ENCODE measurements at regions not wholly inside any gene's neighbourhood (a gene's known extent, or its start where the extent isn't known, plus 50 kb on each side); places are given as distances from the start of the nearest gene placed in this dataset.

- Histone ChIP-seq H3K9me3 (no peaks in the 10 kb centered on the region; the same call in 1 of the 2 replicates), H3K36me3 (no peaks in the 10 kb centered on the region), H3K27me3 (no peaks in the 10 kb centered on the region), H3K4me3 (no peak overlapping the region)
- no peak for DNase-seq
Measured at GRCh38 chr4:55241461-55241860, 104.6 kb upstream of the SRD5A3 start.

DNA sequence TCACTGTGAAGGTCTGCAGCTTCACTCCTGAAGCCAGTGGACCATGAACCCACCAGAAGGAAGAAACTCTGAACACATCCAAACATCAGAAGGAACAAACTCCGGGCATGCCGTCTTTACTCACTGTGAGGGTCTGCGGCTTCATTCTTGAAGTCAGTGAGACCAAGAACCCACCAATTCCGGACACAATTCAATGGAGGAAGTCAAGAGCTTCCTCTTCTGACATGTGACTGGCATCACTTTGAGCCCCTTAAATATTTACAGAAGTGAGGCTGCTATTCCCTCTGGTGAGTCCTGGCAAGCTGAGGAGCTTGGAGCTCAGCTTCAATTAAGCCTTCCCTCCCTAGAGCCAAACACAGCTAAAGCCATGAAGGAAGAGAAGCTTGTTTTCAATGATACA is 103.5 kb upstream of the SRD5A3 start:
- H3K27me3 ChIP-seq = no peaks in the 10 kb centered on the region
- no peak for DNase-seq
- no peak overlapping the region for H3K4me3 ChIP-seq
- H3K9me3 ChIP-seq = no peaks in the 10 kb centered on the region; the same call in 1 of the 2 replicates
- H3K36me3 ChIP-seq = no peaks in the 10 kb centered on the region

- Histone ChIP-seq H3K36me3 (no peaks in the 10 kb centered on the region), H3K4me3 (no peak overlapping the region), H3K9me3 (no peaks in the 10 kb centered on the region), H3K27me3 (no peaks in the 10 kb centered on the region)
- DNase-seq = no peak
Measured at GRCh38 chr4:55247521-55247920, 98.5 kb upstream of the SRD5A3 start.

DNA sequence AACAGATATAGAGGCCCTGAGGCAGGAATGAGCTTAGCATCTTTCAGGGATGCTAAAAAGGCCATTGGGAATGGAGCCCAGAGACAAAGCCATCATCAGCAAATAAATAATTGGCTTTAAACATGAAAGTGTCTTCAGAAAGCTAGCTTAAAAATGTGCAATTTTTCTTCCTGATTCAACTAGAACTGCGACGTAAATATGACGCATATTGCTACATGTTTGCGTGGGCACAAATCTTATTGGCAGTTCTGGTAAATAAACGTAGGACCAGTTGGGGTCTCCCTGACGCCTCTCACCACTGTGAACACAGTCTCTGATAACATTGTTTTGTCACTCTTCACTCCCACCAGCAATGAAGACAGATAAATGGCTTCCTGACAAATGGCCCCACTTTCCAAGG is 97.3 kb upstream of the SRD5A3 start:
- Histone ChIP-seq H3K9me3 (no peaks in the 10 kb centered on the region), H3K36me3 (no peaks in the 10 kb centered on the region)
- no peak for DNase-seq

GRCh38 chr4:55249476-55249875 is 96.6 kb upstream of the SRD5A3 start:
- DNase-seq = no peak
- no peaks in the 10 kb centered on the region for H3K9me3 ChIP-seq
- H3K4me3 ChIP-seq = no peak overlapping the region
- H3K27me3 ChIP-seq = no peaks in the 10 kb centered on the region
- no peaks in the 10 kb centered on the region for H3K36me3 ChIP-seq

More for the DNA sequence above, 97.3 kb upstream of the SRD5A3 start:
- Histone ChIP-seq H3K27me3 (no peaks in the 10 kb centered on the region), H3K4me3 (no peak overlapping the region)

DNA sequence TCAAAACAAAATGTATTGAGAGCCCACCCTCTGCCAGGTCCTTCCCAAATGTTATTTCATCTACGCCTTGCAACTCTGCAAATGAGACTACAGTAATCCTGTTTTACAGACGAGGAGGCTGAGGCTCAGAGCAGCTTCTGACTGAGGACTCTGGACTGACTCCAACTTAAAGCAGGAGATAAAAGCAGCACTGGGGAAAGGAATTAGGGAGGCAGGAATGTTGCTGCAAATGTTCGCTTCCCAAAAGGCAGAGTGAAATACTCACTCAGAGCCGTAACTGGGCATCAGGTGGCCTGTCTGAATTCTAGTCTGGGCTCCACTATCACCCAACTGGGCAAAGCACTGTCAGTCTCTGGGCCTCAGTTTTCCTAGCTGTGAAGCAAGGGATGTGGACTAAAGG is 94.7 kb upstream of the SRD5A3 start:
- Histone ChIP-seq H3K9me3 (no peaks in the 10 kb centered on the region), H3K36me3 (no peaks in the 10 kb centered on the region), H3K4me3 (no peak overlapping the region), H3K27me3 (no peaks in the 10 kb centered on the region)
- no peak for DNase-seq

- no peaks in the 10 kb centered on the region for H3K27me3 ChIP-seq
- no peak for DNase-seq
- no peaks in the 10 kb centered on the region for H3K36me3 ChIP-seq
- no peak overlapping the region for H3K4me3 ChIP-seq
- no peaks in the 10 kb centered on the region for H3K9me3 ChIP-seq
Measured at GRCh38 chr4:55251896-55252295, 94.1 kb upstream of the SRD5A3 start.

DNA sequence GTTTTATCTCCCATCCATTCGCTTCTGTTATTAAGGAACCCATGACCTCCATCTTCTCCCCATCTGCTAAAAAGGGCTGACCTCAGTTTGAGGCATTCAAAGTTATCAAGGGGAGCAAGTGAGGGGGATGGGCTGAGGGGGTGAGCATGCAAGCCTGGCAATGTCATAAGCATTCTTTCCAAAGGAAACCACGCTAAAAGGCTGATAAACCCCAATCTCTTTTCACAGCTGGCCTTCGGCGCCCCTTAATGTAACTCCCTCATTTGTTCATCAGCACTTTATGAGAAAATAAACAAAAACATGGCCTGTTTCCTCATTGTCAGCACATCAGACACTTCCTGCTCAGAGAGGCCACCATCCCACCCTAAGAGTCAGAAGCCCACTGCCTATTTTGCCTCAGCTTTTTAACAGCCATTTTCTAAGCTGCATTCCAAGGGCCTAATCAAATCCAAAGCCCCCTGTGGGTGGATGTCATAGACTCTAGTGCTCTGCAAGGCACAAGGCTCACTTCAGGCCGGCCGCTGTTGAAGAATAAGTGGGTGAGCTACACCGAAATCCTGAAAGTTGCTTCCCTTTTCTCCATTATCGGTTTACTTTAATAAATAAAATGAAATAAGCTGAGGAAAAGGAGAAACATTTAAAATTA is 92.0 kb upstream of the SRD5A3 start:
- Histone ChIP-seq H3K4me3 (no peak overlapping the region), H3K27me3 (no peaks in the 10 kb centered on the region), H3K9me3 (no peaks in the 10 kb centered on the region), H3K36me3 (no peaks in the 10 kb centered on the region)
- DNase-seq = no peak

DNA sequence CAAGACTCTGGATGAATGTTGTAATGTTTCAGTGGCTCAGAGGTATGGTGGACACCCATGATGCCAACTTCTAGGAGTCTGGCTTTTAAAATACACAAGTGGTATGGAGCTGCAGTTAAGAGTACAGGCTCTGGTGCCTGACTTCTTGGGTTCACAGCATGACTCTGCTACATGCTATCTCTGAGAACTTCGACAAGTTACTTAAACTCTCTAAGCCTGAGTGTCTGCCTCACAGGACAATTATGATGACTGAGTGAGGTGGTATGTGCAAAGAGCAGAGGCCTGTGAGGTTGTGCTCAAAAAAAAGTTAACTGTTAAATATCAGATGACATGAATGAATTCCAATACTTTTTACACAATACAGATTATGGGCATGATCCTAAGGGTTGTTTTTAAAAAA is 90.9 kb upstream of the SRD5A3 start:
- H3K36me3 ChIP-seq = no peaks in the 10 kb centered on the region
- no peak overlapping the region for H3K4me3 ChIP-seq
- H3K27me3 ChIP-seq = no peaks in the 10 kb centered on the region
- no peaks in the 10 kb centered on the region for H3K9me3 ChIP-seq
- DNase-seq = no peak

DNA sequence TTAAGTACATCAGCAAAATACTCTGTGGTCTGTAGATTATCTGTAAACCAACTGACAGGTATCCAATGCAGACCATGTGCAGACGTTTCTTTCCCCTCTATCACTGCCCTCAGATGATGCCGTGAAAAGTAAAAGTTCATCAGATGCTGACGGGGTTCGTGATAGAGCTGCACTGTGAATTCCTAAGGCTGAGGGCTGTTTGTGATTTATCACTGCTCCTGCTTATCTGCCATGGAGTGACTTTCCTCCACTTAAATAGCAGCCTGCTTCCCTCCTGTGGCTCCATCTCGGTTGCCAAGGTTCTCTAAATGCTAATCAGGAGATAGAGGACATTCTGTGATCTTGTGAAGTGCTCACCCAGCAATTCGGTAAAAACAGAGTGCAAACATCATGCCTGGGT is 89.3 kb upstream of the SRD5A3 start:
- H3K36me3 ChIP-seq = no peaks in the 10 kb centered on the region
- no peaks in the 10 kb centered on the region for H3K9me3 ChIP-seq
- H3K27me3 ChIP-seq = no peaks in the 10 kb centered on the region
- DNase-seq = no peak
- H3K4me3 ChIP-seq = no peak overlapping the region

- no peak overlapping the region for H3K4me3 ChIP-seq
- no peak for DNase-seq
- H3K9me3 ChIP-seq = no peaks in the 10 kb centered on the region
- no peaks in the 10 kb centered on the region for H3K36me3 ChIP-seq
- no peaks in the 10 kb centered on the region for H3K27me3 ChIP-seq
Measured at GRCh38 chr4:55258152-55258865, 87.7 kb upstream of the SRD5A3 start.

- no peak for DNase-seq
- Histone ChIP-seq H3K27me3 (no peaks in the 10 kb centered on the region), H3K4me3 (no peak overlapping the region), H3K9me3 (no peaks in the 10 kb centered on the region), H3K36me3 (no peaks in the 10 kb centered on the region)
Measured at GRCh38 chr4:55259294-55259693, 86.7 kb upstream of the SRD5A3 start.

- H3K27me3 ChIP-seq = no peaks in the 10 kb centered on the region
- DNase-seq = no peak
- no peaks in the 10 kb centered on the region for H3K9me3 ChIP-seq
- no peaks in the 10 kb centered on the region for H3K36me3 ChIP-seq
- H3K4me3 ChIP-seq = no peak overlapping the region
Measured at GRCh38 chr4:55269470-55269869, 76.6 kb upstream of the SRD5A3 start.

DNA sequence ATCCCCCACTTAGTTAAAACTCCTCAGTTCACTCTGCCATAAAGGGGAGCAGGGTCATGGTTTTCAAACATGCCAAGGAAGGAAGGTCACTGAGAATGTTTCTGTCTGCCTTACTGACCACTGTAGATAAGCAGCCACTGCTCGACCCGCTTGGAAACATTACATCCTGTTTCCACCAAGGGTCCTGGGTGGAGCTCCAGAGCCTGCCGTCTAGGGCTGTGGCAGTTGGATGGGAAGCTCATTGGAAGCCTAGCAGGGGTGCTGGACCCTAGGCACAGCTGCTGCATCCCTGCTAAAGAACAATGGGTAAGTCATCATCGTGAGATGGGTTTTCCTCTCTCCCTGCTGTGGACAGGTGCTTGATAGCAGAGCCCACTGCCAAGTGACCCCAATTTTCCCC is 76.0 kb upstream of the SRD5A3 start:
- Histone ChIP-seq H3K27me3 (no peaks in the 10 kb centered on the region), H3K9me3 (no peaks in the 10 kb centered on the region), H3K4me3 (no peak overlapping the region), H3K36me3 (no peaks in the 10 kb centered on the region)
- DNase-seq = no peak

- no peak for DNase-seq
- no peaks in the 10 kb centered on the region for H3K27me3 ChIP-seq
- H3K36me3 ChIP-seq = no peaks in the 10 kb centered on the region
Measured at GRCh38 chr4:55270481-55270880, 75.6 kb upstream of the SRD5A3 start.

DNA sequence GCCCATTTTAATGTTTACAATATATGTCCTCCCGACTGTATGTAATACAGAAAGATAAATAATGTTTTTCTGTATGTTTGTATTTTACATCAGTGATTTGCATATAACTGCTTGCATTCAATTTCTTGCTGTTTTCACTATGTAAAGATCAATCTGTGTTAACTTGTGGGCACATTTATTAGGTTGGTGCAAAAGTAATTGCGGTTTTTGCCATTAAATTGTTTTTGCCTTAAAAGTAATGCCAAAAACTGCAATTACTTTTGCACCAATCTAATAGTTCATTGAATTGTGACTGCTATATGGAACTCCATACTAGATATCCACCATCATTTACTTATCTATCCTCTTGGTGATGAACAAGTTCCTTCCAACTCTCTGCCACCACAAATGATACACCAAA is 73.9 kb upstream of the SRD5A3 start:
- Histone ChIP-seq H3K9me3 (no peaks in the 10 kb centered on the region), H3K36me3 (no peaks in the 10 kb centered on the region), H3K27me3 (no peaks in the 10 kb centered on the region), H3K4me3 (no peak overlapping the region)
- DNase-seq = no peak

More at GRCh38 chr4:55270481-55270880, 75.6 kb upstream of the SRD5A3 start:
- no peak overlapping the region for H3K4me3 ChIP-seq
- H3K9me3 ChIP-seq = no peaks in the 10 kb centered on the region

DNA sequence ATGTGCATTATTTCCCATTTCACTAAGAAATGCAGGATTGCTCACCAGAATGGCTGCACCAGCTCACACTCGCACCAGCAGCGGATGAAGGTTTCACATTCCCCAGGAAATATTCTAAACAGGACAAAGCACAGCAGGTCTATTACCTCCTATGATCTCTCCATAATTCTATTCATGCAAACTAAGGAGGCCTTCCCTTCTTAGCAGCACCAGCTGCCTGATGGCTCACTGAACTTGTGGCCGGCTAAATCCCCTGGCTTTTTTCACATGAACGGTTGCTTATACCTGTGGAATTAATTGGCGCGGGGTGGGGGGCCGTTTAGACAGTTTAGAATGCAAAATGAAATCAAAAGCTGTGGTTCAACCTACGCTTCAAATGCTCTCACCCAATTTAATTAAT is 73.5 kb upstream of the SRD5A3 start:
- no peak for DNase-seq

DNA sequence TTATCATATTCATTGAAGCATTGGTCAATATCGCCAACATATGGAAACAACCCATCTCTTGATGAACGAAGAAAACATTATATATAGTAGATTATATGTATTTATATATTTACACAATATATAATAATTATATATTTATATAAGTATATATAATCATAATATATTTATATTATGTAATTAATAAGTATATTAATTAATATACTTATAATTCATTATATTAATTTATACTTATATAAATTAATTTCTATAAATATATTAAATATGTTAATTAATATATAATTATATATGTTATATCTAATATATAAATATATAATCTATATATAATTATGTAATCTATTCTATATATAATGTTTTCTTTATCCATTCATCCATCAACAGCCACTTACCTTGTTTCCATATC is 69.0 kb upstream of the SRD5A3 start:
- DNase-seq = no peak
- no peaks in the 10 kb centered on the region for H3K27me3 ChIP-seq
- H3K4me3 ChIP-seq = no peak overlapping the region
- no peaks in the 10 kb centered on the region for H3K36me3 ChIP-seq
- no peaks in the 10 kb centered on the region for H3K9me3 ChIP-seq

More for the DNA sequence above, 73.5 kb upstream of the SRD5A3 start:
- Histone ChIP-seq H3K36me3 (no peaks in the 10 kb centered on the region), H3K4me3 (no peak overlapping the region), H3K27me3 (no peaks in the 10 kb centered on the region), H3K9me3 (no peaks in the 10 kb centered on the region)

All from MG63 (cell line).